SK-N-MC (cell line): ENCODE measurements at regions not wholly inside any gene's neighbourhood (a gene's known extent, or its start where the extent isn't known, plus 50 kb on each side); places are given as distances from the start of the nearest gene placed in this dataset.

Experiments used
- EZH2 ChIP-seq: fragments of 200-600 bp; sonication (generic); IDR thresholded peaks from one replicate; pipeline ENCODE4 v1.6.1; 2017; ENCODE audit warnings: antibody characterized with exemption
- FOXP2 ChIP-seq: optimal IDR thresholded peaks from 2 replicates; pipeline ENCODE3; 2011; ENCODE audit warnings: mild to moderate bottlenecking, moderate library complexity; ENCODE audit not compliant: insufficient read depth; ENCODE audit errors: extremely low read length, control extremely low read depth
- POLR2AphosphoS5 ChIP-seq: IDR thresholded peaks from 2 replicates; pipeline ENCODE4 v1.6.1; 2012; ENCODE audit warnings: mild to moderate bottlenecking, low read depth, low read length, borderline replicate concordance

DNA sequence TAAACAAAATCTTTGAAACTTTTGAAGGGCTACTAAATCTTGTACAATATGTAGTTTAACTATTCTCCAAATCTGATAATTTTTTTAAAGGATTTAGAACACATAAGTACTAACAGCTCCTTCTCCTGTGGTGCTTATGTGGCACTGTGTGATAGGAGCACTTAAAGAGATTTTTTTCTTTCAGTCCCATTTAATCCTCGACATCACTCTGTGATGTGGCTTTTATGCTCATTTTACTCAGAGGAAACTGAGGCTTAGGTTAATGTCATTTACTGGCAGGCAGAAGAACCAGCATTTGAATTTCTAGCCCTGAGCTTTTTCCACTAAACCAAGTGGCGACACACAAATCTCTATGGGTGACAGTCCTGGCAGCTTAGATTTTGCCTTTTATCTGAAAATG is 92.4 kb downstream of the SAMD9 start:
- TF ChIP-seq POLR2AphosphoS5 (no peak), EZH2 (no peak), FOXP2 (no peak)
